ENCODE measurements at regions not wholly inside any gene's neighbourhood (a gene's known extent, or its start where the extent isn't known, plus 50 kb on each side); places are given as distances from the start of the nearest gene placed in this dataset.

- H3K9me3 ChIP-seq (replicated peaks; ENCODE audit: insufficient read depth, low read length) = no peaks in the 10 kb centered on the region
- H4K20me1 ChIP-seq (ENCODE audit: insufficient read depth, low read length) = no peaks in the 10 kb centered on the region
- H3K27me3 ChIP-seq (replicated peaks; ENCODE audit: insufficient read depth, low read length) = no peaks in the 10 kb centered on the region
- DNase-seq = no peak
- H3F3A ChIP-seq (ENCODE audit: insufficient read depth, low read length) = no peaks in the 10 kb centered on the region
- H3K4me3 ChIP-seq (ENCODE audit: low read length) = no peak overlapping the region
- no peak overlapping the region for H3K27ac ChIP-seq (ENCODE audit: low read length)
- H3K4me2 ChIP-seq (ENCODE audit: low read depth, low read length) = no peak overlapping the region
- H3K9me2 ChIP-seq (replicated peaks; ENCODE audit: insufficient read depth, low read length) = no peaks in the 10 kb centered on the region
- H3K9ac ChIP-seq (ENCODE audit: low read length) = no peak overlapping the region
- H3K79me2 ChIP-seq (ENCODE audit: low read length) = no peaks in the 10 kb centered on the region
- H3K4me1 ChIP-seq (ENCODE audit: low read length) = no peaks in the 10 kb centered on the region
- H3K36me3 ChIP-seq (replicated peaks; ENCODE audit: insufficient read depth, low read length) = no peaks in the 10 kb centered on the region
- no peak overlapping the region for H2AFZ ChIP-seq (ENCODE audit: low read length)
- TF ChIP-seq EZH2phosphoT487 (IDR thresholded peaks at IDR 0.05; ENCODE audit: low read length) (no peak), CTCF (IDR thresholded peaks at IDR 0.05; ENCODE audit: low read length) (no peak), EZH2 (optimal IDR thresholded peaks at IDR 0.05; ENCODE audit: low read depth, low read length) (no peak)
These were observed 379.0 kb upstream of the RND3 start for GRCh38 chr2:150866431-150866830.

GRCh38 chr2:150863691-150864090, 376.2 kb upstream of the RND3 start:
- no peak overlapping the region for H3K9ac ChIP-seq (ENCODE audit: low read length)

GRCh38 chr2:150860301-150860700, 372.8 kb upstream of the RND3 start:
- H3K27me3 ChIP-seq (replicated peaks; ENCODE audit: insufficient read depth, low read length) = no peaks in the 10 kb centered on the region
- no peaks in the 10 kb centered on the region for H3K36me3 ChIP-seq (replicated peaks; ENCODE audit: insufficient read depth, low read length)
- no peaks in the 10 kb centered on the region for H3K79me2 ChIP-seq (ENCODE audit: low read length)
- H3K4me2 ChIP-seq (ENCODE audit: low read depth, low read length) = no peak overlapping the region
- H3K9me2 ChIP-seq (replicated peaks; ENCODE audit: insufficient read depth, low read length) = no peaks in the 10 kb centered on the region
- no peak overlapping the region for H3K9ac ChIP-seq (ENCODE audit: low read length)
- no peaks in the 10 kb centered on the region for H4K20me1 ChIP-seq (ENCODE audit: insufficient read depth, low read length)
- no peak for DNase-seq
- no peak overlapping the region for H3K27ac ChIP-seq (ENCODE audit: low read length)
- no peaks in the 10 kb centered on the region for H3K9me3 ChIP-seq (replicated peaks; ENCODE audit: insufficient read depth, low read length)
- H2AFZ ChIP-seq (ENCODE audit: low read length) = no peak overlapping the region
- H3F3A ChIP-seq (ENCODE audit: insufficient read depth, low read length) = no peaks in the 10 kb centered on the region
- H3K4me1 ChIP-seq (ENCODE audit: low read length) = no peaks in the 10 kb centered on the region
- H3K4me3 ChIP-seq (ENCODE audit: low read length) = no peak overlapping the region
- TF ChIP-seq EZH2phosphoT487 (IDR thresholded peaks at IDR 0.05; ENCODE audit: low read length) (no peak), EZH2 (optimal IDR thresholded peaks at IDR 0.05; ENCODE audit: low read depth, low read length) (no peak), CTCF (IDR thresholded peaks at IDR 0.05; ENCODE audit: low read length) (no peak)

More at GRCh38 chr2:150863691-150864090, 376.2 kb upstream of the RND3 start:
- Histone ChIP-seq H3K36me3 (replicated peaks; ENCODE audit: insufficient read depth, low read length) (no peaks in the 10 kb centered on the region), H4K20me1 (ENCODE audit: insufficient read depth, low read length) (no peaks in the 10 kb centered on the region), H3K9me3 (replicated peaks; ENCODE audit: insufficient read depth, low read length) (no peaks in the 10 kb centered on the region), H3K27me3 (replicated peaks; ENCODE audit: insufficient read depth, low read length) (no peaks in the 10 kb centered on the region), H3K27ac (ENCODE audit: low read length) (no peak overlapping the region), H3K9me2 (replicated peaks; ENCODE audit: insufficient read depth, low read length) (no peaks in the 10 kb centered on the region), H3K4me2 (ENCODE audit: low read depth, low read length) (no peak overlapping the region), H3F3A (ENCODE audit: insufficient read depth, low read length) (no peaks in the 10 kb centered on the region), H2AFZ (ENCODE audit: low read length) (no peak overlapping the region), H3K4me3 (ENCODE audit: low read length) (no peak overlapping the region), H3K79me2 (ENCODE audit: low read length) (no peaks in the 10 kb centered on the region), H3K4me1 (ENCODE audit: low read length) (no peaks in the 10 kb centered on the region)
- no peak for DNase-seq
- TF ChIP-seq CTCF (IDR thresholded peaks at IDR 0.05; ENCODE audit: low read length) = no peak
- TF ChIP-seq EZH2phosphoT487 (IDR thresholded peaks at IDR 0.05; ENCODE audit: low read length) = no peak
